PFSK-1 (cell line): ENCODE measurements at regions not wholly inside any gene's neighbourhood (a gene's known extent, or its start where the extent isn't known, plus 50 kb on each side); places are given as distances from the start of the nearest gene placed in this dataset.

Experiments
- FOXP2 ChIP-seq: optimal IDR thresholded peaks from 2 replicates; pipeline ENCODE3; 2011; ENCODE audit warnings: borderline replicate concordance, control low read depth, inconsistent platforms; ENCODE audit not compliant: insufficient read depth; ENCODE audit errors: extremely low read length, extremely low read depth
- POLR2AphosphoS5 ChIP-seq: IDR thresholded peaks from 2 replicates; pipeline ENCODE4 v1.6.1; 2012; ENCODE audit warnings: low read depth, mild to moderate bottlenecking, control low read depth, low read length, moderate library complexity
- SIN3A ChIP-seq: IDR thresholded peaks from 2 replicates; pipeline ENCODE4 v1.6.1; 2012; ENCODE audit warnings: mild to moderate bottlenecking, low read length, moderate library complexity, borderline replicate concordance; ENCODE audit not compliant: insufficient read depth
- TAF1 ChIP-seq: IDR thresholded peaks from 2 replicates; pipeline ENCODE4 v1.6.1; 2012; ENCODE audit warnings: low read length, control low read depth, borderline replicate concordance; ENCODE audit not compliant: insufficient read depth
- TF ChIP-seq, protein P1 (sequence below), 2 experiments: IDR thresholded peaks; 2 replicates each; pipeline versions ENCODE4 v1.6.1 to v1.8.0; 2011 to 2012; ENCODE audit warnings: low read depth in 2 of 2, low read length in 2 of 2, control low read depth in 1 of 2, inconsistent platforms in 1 of 2, mild to moderate bottlenecking in 1 of 2, moderate library complexity in 1 of 2; ENCODE audit not compliant: insufficient read depth in 1 of 2

DNA sequence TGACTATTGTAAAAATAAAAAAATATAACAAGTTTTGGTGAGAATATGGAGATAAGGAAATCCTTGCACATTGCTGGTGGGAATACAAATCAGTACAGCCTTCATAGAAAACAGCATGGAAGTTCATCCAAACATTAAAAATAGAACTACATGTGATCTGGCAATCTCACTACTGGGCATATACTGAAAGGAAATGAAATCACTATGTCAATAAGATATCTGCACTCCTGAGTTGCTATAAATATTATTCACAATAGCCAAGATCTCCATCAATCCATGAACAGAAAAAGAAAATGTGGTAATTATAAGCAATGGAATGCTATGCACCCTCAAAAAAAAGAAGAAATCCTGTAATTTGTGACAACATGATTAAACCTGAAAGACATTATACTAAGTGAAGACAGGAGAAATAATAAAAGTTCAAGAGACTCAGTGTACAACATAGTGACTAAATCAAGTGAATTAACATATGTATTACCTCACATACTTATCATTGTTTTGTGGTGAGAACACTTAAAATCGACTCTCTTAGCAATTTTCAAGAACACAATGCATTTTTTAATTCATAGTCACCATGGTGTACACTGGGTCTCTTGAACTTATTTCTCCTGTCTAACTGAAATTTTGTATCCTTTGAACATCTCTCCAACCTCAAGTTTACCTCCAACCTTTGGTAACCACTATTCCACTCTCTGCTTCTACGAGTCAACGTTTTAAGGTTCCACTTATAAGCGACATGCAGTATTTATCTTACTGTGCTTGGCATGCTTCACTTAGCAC, 1703.7 kb upstream of the AGA start:
- TF ChIP-seq POLR2AphosphoS5 (no peak), SIN3A (no peak), TAF1 (no peak), FOXP2 (no peak)
- TF ChIP-seq, protein P1, sequence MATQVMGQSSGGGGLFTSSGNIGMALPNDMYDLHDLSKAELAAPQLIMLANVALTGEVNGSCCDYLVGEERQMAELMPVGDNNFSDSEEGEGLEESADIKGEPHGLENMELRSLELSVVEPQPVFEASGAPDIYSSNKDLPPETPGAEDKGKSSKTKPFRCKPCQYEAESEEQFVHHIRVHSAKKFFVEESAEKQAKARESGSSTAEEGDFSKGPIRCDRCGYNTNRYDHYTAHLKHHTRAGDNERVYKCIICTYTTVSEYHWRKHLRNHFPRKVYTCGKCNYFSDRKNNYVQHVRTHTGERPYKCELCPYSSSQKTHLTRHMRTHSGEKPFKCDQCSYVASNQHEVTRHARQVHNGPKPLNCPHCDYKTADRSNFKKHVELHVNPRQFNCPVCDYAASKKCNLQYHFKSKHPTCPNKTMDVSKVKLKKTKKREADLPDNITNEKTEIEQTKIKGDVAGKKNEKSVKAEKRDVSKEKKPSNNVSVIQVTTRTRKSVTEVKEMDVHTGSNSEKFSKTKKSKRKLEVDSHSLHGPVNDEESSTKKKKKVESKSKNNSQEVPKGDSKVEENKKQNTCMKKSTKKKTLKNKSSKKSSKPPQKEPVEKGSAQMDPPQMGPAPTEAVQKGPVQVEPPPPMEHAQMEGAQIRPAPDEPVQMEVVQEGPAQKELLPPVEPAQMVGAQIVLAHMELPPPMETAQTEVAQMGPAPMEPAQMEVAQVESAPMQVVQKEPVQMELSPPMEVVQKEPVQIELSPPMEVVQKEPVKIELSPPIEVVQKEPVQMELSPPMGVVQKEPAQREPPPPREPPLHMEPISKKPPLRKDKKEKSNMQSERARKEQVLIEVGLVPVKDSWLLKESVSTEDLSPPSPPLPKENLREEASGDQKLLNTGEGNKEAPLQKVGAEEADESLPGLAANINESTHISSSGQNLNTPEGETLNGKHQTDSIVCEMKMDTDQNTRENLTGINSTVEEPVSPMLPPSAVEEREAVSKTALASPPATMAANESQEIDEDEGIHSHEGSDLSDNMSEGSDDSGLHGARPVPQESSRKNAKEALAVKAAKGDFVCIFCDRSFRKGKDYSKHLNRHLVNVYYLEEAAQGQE (IDR thresholded peaks at IDR 0.05; ENCODE audit: insufficient read depth in 1 of 2, low read depth in 2 of 2, low read length in 2 of 2), result no peak

GRCh38 chr4:179151770-179152169, 1709.5 kb upstream of the AGA start:
- TF ChIP-seq SIN3A (no peak), POLR2AphosphoS5 (no peak), TAF1 (no peak), FOXP2 (no peak)
- TF ChIP-seq, protein P1 (IDR thresholded peaks at IDR 0.05; ENCODE audit: insufficient read depth in 1 of 2, low read depth in 2 of 2, low read length in 2 of 2), result no peak

- no peak for TF ChIP-seq SIN3A
- no peak for TF ChIP-seq POLR2AphosphoS5
- TF ChIP-seq TAF1, result no peak
- TF ChIP-seq, protein P1 (IDR thresholded peaks at IDR 0.05; ENCODE audit: insufficient read depth in 1 of 2, low read depth in 2 of 2, low read length in 2 of 2), result no peak
- TF ChIP-seq FOXP2, result no peak
Measured at GRCh38 chr4:179163147-179163546, 1720.9 kb upstream of the AGA start.

GRCh38 chr4:179164267-179164999, 1722.2 kb upstream of the AGA start:
- TF ChIP-seq POLR2AphosphoS5 (no peak), TAF1 (no peak), SIN3A (no peak), FOXP2 (no peak)
- TF ChIP-seq, protein P1 (IDR thresholded peaks at IDR 0.05; ENCODE audit: insufficient read depth in 1 of 2, low read depth in 2 of 2, low read length in 2 of 2), result no peak
